ENCODE measurements at regions not wholly inside any gene's neighbourhood (a gene's known extent, or its start where the extent isn't known, plus 50 kb on each side); places are given as distances from the start of the nearest gene placed in this dataset.
A peak's percentile ranks its signal among the peaks of the same experiment; 100 is the strongest.
"Not testable (repeated sequence)": the region's sequence is repeated elsewhere in the genome, so short reads cannot be mapped to it uniquely, and the experiment has no call there.

DNA sequence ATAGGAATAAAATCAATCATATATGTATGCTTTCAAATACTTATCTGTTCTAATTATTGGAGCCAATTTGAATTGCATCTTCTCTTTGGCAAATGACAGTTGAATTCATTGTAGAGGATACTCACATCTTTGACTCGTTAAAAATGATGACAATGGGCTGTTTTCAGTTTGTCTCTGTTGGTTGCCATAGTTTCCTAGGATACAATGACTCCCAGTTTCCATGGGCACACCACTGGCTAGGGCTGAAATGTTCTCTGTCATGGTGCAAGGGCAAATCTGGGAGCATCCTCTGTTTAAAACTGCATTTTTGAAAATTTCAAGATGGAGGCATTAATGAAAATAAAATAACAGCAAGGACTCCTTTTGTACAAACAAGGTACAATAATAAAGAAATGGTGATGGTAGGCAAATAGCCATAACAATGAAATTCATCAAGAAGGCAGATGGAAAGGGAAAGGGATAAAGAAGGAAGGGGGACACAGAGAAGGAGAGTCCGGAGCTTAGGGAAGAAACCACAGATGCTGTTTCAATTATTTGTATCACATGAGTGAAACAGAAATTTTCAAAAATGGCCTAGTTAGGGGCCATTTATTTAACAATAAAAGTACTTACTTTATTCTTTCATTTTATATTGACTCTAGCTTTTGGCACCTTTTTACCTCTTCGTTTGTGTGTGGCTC is 378.8 kb upstream of the SEMA6A start:
- intact Hi-C loops (cut with DNase I; ENCODE audit: low total_unique reads): no loop called here
- no peak overlapping the region for H3K27ac ChIP-seq
- 50 to 61% (median 54%) methylated on average over 3 of the region's 3 CpGs for WGBS, 5 donors

DNA sequence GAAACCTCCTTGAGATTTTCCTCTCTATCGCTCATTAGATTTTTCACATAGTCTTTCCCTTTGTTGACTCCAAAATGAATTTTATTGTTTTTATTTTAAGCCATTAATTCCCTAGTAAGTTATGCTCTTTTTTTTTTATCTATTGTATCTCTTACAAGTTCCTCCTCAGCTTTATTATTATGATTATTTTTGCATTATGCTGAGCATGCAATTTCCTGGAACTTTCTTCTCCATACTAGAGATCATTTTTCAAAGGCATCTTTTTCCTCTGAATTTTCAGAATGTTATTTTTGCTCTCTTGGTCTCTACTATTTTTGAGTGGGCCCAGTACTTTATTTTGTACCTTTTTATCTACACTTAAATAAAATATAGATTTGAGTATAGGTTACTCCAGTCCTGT is 376.6 kb upstream of the SEMA6A start:
- no peaks in the 10 kb centered on the region for H3K4me1 ChIP-seq
- H3K27me3 ChIP-seq: no peaks in the 10 kb centered on the region
- no peaks in the 10 kb centered on the region for H3K36me3 ChIP-seq
- 88 to 100% (median 96%) methylated on average over 1 of the region's 1 CpG for WGBS, 5 donors
- H3K4me3 ChIP-seq: no peak overlapping the region
- intact Hi-C loops (cut with DNase I; ENCODE audit: low total_unique reads): no loop called here
- no peaks in the 10 kb centered on the region for H3K9me3 ChIP-seq
- H3K27ac ChIP-seq: no peak overlapping the region
- TF ChIP-seq POLR2A (IDR thresholded peaks at IDR 0.05) (no peak), EP300 (IDR thresholded peaks at IDR 0.05) (no peak), POLR2AphosphoS5 (IDR thresholded peaks at IDR 0.05) (no peak)
- TF ChIP-seq, protein P1, sequence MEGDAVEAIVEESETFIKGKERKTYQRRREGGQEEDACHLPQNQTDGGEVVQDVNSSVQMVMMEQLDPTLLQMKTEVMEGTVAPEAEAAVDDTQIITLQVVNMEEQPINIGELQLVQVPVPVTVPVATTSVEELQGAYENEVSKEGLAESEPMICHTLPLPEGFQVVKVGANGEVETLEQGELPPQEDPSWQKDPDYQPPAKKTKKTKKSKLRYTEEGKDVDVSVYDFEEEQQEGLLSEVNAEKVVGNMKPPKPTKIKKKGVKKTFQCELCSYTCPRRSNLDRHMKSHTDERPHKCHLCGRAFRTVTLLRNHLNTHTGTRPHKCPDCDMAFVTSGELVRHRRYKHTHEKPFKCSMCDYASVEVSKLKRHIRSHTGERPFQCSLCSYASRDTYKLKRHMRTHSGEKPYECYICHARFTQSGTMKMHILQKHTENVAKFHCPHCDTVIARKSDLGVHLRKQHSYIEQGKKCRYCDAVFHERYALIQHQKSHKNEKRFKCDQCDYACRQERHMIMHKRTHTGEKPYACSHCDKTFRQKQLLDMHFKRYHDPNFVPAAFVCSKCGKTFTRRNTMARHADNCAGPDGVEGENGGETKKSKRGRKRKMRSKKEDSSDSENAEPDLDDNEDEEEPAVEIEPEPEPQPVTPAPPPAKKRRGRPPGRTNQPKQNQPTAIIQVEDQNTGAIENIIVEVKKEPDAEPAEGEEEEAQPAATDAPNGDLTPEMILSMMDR (IDR thresholded peaks at IDR 0.05): no peak
- DNase-seq: no peak

More for the DNA sequence above, 378.8 kb upstream of the SEMA6A start:
- Histone ChIP-seq H3K9me3 (no peaks in the 10 kb centered on the region), H3K4me3 (no peak overlapping the region), H3K27me3 (no peaks in the 10 kb centered on the region), H3K36me3 (no peaks in the 10 kb centered on the region), H3K4me1 (no peaks in the 10 kb centered on the region)
- peak in 1 of 2 donors; percentile 16 for DNase-seq
- TF ChIP-seq, protein P1 (IDR thresholded peaks at IDR 0.05): no peak
- TF ChIP-seq POLR2AphosphoS5 (IDR thresholded peaks at IDR 0.05) (no peak), EP300 (IDR thresholded peaks at IDR 0.05) (no peak), POLR2A (IDR thresholded peaks at IDR 0.05) (no peak)

DNA sequence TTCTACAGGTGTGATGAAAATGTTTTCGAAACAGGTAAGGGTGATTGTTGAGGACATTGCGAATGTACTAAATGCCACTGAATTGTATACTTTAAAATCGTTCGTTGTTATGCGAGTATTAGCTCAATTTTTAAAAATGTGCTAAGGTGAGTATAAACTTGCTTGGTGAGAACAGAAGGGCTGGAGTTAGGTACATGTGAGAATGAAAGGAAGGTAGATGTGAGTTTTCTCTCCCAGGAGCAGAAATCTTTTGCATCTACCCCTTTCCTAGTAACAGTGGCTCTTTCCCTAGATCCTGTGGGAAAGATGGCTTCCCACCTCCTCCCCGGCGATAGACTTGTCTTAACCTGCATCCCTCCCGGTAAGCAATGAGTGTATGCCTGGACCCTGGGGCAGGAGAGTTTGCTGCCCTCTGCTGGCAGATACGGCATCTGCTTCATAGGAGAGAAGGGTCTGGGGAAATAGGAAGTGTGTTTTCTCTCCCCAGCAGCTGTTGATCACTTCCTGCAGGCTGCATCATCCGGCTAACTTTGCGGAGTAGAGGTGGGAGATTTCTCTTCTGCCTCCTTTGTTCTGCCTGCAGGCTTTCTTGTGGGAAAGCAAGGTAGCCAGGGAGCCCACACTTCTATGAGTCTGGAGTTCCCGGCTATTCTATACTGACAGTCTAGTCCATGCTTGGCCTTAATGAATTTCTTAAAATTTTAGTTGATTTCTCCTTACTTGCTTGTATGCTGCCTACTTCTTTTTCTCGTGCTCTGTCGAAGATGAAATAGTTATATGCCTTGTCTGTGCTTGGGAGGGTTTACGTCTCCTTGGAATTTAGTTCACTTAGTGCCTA is 373.3 kb upstream of the SEMA6A start:
- intact Hi-C loops (cut with DNase I; ENCODE audit: low total_unique reads): loop anchor here (10.0 kb wide), 1 partner anchor 373 kb away; the partner anchor contains the start of gene SEMA6A
- H3K4me3 ChIP-seq: no peak overlapping the region
- DNase-seq: peak; percentile 74 to 80
- 62 to 71% (median 63%) methylated on average over 15 of the region's 15 CpGs for WGBS, 5 donors
- H3K27ac ChIP-seq: no peak overlapping the region
- no peaks in the 10 kb centered on the region for H3K9me3 ChIP-seq
- no peaks in the 10 kb centered on the region for H3K27me3 ChIP-seq
- no peak for TF ChIP-seq POLR2A (IDR thresholded peaks at IDR 0.05)
- TF ChIP-seq, protein P1 (IDR thresholded peaks at IDR 0.05): peak in 5 of 7 experiments; percentile 59 to 74 (median 62)
- H3K4me1 ChIP-seq: no peaks in the 10 kb centered on the region
- H3K36me3 ChIP-seq: no peaks in the 10 kb centered on the region

DNA sequence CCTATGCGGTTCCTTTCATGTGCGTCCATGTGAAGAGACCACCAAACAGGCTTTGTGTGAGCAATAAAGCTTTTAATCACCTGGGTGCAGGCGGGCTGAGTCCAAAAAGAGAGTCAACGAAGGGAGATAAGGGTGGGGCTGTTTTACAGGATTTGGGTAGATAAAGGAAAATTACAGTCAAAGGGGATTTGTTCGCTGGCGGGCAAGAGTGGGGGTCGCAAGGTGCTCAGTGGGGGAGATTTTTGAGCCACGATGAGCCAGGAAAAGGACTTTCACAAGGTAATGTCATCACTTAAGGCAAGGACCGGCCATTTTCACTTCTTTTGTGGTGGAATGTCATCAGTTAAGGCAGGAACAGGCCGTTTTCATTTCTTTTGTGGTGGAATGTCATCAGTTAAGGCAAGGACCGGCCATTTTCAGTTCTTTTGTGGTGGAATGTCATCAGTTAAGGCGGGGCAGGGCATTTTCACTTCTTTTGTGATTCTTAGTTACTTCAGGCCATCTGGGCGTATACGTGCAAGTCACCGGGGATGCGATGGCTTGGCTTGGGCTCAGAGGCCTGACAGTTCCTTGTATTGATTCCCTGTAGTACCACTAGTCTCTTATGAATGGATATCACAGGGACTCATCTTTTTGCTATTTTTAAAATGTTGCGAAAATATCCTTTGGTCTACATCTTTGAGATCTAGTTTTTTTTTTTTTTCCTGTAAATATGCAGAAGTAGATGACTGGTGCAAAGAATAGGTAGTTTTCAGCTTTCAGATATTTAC is 371.2 kb upstream of the SEMA6A start:
- H3K27me3 ChIP-seq, DNase-seq, H3K36me3 ChIP-seq, H3K4me1 ChIP-seq, H3K9me3 ChIP-seq, H3K27ac ChIP-seq, H3K4me3 ChIP-seq: not testable (repeated sequence)
- WGBS, 5 donors: 78 to 87% (median 79%) methylated on average over 17 of the region's 17 CpGs
- intact Hi-C loops (cut with DNase I; ENCODE audit: low total_unique reads): loop anchor here (10.0 kb wide), 1 partner anchor 371 kb away; the partner anchor contains the start of gene SEMA6A
